Fibroblast of upper back skin (primary cell): ENCODE measurements at regions not wholly inside any gene's neighbourhood (a gene's known extent, or its start where the extent isn't known, plus 50 kb on each side); places are given as distances from the start of the nearest gene placed in this dataset.
A peak's percentile ranks its signal among the peaks of the same experiment; 100 is the strongest.
"Not testable (repeated sequence)": the region's sequence is repeated elsewhere in the genome, so short reads cannot be mapped to it uniquely, and the experiment has no call there.

Source experiments
- DNase-seq: peaks from one replicate; pipeline ENCODE4 v3.0.0-alpha.2; 2013

DNA sequence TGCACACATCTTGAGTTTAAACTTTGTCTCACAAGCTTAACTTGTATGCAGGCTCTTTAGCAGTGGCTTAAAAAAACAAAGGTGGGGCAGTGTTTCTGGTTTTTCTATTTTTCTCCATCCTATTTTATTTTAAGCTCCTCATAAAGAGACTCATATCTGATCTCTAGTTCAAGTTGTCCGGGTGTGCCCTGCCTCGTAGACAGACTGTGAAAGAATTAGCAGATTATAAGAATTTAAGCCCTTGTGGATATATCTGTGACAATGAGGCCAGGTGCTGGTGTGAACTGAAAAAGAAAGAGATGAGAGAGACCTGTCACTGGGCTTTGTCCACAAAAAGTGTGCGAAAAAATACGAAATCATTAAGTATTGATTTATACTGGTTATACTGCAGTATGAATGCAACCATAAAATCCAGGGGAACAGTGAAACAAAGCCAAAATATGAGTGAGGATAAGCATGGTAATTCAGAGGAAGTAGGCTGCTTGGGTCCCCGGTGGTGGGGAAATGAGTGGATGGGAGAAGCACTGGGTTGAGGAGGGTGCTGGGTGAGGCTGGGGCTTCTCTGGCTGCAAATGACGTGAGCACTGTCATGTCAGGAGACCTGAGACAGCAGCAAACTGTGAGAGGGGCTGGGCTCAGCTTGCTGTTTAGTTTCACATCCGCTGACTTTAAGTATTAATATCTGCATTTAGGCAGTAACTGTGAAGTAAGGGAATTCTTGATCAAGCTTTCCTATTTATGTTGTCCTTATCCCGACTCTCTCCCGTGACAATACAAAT, 179.7 kb upstream of the ANKRD55 start:
- DNase-seq: no peak

DNA sequence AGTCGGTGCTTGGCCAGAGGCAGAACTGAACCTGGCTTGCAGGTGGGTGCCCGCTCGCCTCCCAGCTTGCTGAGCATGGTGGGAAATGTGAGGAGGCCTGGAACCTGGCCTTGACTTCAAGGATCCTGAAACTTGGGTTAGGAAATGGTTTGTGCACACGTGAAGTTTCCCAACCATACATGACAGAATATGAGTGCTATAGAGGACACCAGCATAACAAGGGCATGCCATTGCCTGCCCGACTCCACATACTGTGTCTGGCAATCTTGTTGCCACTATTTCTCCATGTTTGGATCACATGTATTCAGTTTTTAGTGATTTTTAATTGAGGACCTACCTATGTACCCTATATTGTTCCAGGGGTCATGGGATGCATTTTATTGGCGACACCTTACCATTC, 177.6 kb upstream of the ANKRD55 start:
- DNase-seq: no peak

DNA sequence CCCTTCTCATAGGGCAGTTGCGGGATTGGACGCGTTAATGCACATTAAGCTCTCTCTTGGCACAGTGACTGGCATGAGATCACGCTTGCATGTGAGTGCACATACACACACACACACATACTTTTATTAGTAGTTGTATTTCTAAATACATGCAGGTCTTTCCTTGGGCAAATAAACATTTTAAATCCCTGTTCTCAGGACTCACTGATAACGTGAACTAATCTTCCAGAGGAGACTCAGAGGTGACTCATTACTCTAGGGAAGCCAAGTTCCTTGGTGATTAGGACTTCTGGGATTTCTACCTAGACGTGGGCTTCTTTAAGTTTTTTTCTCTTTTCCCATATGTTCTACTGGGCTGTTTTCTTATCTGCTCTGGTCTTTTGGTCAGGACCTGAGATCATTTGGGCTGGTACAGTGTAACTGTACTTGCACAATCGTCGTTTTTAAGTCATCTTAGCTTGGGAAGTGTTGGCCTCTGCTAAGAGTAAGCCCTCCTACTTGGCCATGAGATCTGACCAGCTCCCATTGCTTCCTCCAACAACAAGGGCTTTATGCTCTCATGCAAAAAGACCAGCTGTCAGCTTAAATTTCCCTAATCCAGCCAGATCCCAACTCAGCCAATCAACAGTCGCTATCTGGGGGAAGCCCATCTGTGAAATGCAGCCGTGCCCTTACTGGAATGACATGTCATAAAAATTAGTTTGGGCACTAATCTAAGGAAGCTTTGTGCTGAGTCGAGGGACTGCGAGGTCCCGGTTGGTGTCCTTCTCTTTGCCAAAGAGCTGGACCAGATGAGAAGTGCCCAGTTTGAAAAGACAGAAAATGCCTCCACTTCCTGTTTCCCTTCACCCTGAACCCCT, 176.4 kb upstream of the ANKRD55 start:
- DNase-seq: peak; percentile 70

DNA sequence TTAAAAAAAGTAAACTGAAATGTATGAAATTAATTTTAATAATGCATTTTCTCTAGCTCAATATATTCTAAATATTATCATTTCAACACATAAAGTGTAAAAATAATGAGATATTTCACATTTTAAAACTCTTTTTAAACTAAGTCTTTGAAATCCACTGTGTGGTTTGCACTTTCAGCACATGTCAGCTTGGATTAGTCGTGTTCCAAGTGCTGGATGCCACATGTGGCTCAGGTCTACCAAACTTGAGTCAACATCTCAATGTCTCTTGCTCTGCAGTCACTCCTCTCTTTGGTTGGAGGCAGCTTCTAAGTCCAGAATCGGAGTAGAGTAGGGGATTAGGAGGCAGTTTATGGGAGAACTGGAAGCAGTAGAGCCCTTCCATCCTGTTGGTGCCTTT, 173.7 kb upstream of the ANKRD55 start:
- DNase-seq: no peak

GRCh38 chr5:56406221-56406620, 173.1 kb upstream of the ANKRD55 start:
- DNase-seq: no peak

DNA sequence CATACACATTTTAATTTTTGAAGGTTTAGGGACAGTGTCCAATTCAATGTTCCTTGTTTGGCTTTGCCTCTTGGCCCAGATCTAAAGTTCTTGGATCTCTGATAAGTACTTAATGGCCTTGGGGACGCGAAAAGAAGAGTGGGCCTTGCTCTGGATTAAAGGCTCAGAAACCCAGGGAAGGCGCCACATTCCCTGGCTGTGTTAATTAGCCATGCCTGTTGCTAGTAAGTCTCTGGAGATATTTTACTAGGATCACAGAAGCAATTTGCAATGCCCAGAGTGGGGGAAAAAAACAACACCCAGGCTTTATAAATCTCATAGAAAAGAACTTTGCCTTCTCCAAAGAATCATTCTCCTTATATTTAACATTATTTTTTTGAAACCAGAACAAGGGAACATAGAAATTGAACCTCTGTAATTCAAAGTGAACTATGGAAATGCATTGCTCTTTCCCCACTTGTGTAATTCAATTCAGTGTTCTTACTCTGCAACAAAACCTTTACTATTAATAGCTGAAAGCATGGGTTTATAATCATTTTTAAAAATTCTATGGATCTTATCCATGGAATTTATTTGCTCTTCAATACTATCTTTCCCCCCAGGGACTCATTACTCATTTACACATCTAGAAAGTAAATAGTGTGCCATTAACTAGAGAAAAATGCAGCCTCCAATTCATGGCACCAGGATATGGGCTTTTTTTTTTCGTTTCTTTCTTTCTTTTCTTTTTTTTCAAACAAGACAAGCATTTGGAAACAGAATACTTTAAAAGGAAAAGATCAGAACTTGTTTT, 172.2 kb upstream of the ANKRD55 start:
- peak; percentile 45 for DNase-seq

GRCh38 chr5:56402266-56403220, 169.4 kb upstream of the ANKRD55 start:
- no peak for DNase-seq

DNA sequence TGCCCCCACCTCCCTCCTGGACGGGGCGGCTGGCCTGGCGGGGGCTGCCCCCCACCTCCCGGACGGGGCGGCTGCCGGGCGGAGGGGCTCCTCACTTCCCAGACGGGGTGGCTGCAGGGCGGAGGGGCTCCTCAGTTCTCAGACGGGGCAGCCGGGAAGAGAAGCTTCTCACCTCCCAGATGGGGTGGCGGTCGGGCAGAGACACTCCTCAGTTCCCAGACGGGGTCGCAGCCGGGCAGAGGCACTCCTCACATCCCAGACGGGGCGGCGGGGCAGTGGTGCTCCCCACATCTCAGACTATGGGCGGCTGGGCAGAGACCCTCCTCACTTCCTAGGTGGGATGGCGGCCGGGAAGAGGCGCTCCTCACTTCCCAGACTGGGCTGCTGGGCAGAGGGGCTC, 164.7 kb upstream of the ANKRD55 start:
- not testable (repeated sequence) for DNase-seq

- DNase-seq: no peak
Observed at GRCh38 chr5:56396634-56397033, 163.5 kb upstream of the ANKRD55 start.

DNA sequence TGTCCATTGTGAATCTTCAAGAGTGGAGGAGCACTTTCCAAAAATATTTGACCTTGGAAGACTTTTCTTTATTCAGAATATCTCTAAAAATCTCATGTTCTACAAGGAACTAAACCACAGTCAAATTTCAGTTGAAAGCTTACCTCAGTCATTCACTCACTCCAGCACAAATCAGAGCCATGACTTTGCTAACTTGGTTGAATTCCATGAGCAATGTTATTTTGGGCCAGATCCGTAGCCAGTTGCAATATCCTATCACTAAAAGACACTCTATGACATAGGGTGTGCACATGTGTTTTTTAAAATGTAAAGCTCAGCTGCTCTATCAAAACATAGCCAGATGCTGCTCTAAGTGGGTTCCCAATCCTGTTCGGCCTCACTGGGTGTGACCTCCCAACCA, 156.1 kb upstream of the ANKRD55 start:
- peak; percentile 42 for DNase-seq

DNA sequence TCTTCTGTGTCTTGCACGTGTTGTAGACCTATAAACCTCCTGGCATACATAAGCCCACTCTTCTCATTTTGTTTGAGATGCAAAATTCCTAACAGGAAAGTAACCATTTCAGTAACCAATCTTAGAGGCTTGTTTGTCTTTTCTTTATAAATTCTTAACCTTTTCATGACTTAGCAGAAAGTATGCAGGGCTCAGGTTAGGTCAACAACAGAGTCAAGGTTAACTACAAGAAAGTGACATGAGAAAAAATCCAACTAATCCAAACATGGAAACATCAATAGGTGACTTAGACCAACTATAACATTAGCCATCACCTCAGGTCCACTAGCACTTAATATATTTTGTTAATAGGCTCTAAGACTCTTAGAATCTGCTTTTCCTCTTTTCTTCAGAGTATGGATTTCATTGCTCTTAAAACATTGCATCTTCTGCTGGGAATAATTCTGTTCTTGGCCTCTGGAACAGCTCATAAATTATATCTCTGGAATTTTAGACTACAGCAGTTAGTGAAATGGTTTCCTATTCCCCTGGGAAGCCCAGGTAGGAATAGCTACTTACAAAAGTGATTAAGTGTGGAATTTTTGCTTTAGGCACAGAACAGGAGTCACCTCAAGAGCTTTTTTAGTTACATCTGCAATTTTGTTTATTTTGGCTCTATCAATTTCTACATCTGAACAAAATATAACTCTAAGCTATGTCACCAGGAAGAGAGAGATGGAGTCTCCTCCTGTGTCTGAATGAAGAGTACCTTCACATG, 155.3 kb upstream of the ANKRD55 start:
- peak; percentile 80 for DNase-seq

DNA sequence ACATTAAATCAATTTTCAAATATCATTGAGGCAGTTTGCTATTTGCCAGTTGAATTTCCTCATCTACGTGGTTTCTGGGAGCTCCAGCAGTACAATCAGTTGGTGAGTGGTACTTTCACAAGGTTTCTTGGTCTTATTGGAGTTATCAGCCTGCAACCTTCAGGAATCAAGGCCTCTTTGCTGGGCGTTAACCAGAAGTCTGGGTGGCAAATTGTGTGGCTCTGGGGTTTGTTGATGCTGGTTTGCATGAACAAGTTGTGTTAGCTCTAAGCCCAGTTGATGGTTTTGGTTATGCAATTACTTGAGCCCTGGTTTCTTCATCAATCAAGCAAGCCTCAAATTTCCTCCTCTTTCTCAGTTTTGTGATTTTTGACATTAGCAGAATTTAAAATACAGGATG, 152.9 kb upstream of the ANKRD55 start:
- DNase-seq: no peak

DNA sequence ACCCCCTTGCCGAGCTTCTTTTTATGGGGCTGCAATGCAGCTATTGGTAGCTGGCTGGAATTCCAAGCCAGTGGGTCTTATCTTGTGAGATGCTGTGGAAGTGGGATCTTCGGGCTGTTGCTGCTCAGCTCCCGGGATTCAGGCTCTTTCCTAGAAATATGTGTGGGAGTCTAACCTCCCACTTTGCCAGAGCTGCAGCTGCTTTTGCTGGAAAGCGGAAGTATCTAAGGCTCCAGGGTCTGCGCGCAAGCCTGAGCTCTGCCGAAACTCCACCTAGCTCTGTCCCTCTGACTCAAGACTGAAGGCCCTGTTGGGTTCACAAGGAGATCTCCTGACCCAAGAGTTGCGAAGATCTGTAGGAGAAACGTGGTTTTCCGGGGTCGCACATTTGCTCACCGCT, 151.1 kb upstream of the ANKRD55 start:
- DNase-seq: no peak

DNA sequence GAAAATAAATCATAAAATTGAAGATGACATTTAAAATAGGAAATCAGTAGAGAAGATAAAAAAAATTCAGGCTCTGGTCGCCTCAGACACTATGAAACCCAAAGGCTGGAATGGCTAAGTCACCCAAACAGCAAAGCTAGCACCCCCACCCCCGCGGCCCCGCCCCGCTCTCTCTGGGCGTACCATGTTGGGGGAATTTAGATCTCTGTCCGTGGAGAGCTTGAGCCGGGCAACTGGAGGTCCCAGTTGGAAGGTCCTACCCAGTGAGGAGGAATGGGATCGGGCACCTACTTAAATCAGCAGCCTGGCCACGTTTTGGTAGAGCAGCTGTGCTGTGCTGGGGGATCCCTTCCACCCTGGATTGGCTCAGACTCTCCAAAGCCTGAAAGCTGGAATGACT, 150.6 kb upstream of the ANKRD55 start:
- no peak for DNase-seq

GRCh38 chr5:56382896-56383295, 149.8 kb upstream of the ANKRD55 start:
- DNase-seq: no peak

DNA sequence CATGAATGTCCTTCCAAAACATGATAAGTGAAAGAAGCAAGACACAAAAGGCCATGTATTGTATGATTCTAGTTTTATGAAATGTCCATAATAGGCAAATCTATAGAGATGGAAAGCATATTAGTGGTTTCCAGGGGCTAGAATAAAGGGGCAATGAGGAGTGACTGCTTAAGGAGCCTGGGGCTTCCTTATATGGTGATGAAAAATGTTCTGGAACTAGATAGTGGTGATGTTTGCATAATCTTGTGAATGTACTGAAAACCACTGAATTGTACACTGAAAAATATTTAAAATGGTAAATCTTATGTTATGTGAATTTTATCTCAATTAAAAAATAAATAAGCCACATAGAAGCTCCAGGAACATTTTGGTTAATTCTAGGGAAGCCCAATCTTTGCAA, 144.4 kb upstream of the ANKRD55 start:
- no peak for DNase-seq

- DNase-seq: no peak
Observed at GRCh38 chr5:56376128-56376527, 143.0 kb upstream of the ANKRD55 start.

DNA sequence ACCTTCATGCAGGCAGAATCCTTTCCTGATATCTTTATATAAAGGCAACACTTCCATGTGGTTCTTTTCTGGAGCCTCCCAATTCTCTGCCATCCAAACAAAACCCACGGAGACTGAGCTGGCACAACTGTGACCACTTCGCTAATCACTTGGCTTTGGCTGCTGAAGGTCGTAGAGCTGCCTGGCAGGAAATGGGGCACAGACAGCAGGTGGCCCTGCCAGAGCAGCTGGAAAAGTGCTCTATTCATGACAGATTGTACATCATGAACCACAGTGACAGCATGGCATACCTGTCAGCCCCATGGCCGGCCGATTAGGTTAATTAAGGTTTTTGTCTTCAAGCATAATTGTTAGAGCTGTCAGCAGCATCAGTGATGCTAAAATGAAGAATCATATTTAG, 141.9 kb upstream of the ANKRD55 start:
- DNase-seq: no peak

DNA sequence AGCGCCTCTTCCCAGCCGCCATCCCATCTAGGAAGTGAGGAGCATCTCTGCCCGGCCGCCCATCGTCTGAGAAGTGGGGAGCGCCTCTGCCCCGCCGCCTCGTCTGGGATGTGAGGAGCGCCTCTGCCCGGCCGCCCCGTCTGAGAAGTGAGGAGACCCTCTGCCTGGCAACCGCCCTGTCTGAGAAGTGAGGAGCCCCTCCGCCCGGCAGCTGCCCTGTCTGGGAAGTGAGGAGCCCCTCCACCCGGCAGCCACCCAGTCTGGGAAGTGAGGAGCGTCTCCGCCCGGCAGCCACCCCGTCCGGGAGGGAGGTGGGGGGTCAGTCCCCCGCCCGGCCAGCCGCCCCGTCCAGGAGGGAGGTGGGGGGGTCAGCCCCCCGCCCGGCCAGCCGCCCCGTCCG, 139.4 kb upstream of the ANKRD55 start:
- DNase-seq: not testable (repeated sequence)

GRCh38 chr5:56369361-56369811, 136.3 kb upstream of the ANKRD55 start:
- DNase-seq: no peak

DNA sequence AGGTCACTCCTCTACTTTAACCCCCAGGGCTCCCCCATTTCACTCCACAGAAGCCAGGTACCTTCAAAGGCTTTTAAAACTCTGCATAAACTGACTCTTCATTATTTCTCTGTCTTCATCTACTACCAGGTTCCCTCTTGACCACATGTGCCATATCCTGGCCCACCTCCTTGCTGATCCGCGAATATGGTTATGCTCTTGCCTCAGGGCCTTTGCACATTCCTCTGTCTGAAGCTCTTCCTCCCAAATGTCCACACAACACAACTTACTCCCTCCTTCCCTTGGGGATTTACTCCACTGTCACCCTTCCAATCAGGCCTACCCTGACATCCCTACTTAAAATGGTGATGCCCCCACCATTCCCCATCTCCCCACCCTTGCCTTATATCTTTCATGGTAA, 134.6 kb upstream of the ANKRD55 start:
- no peak for DNase-seq
